CD4-positive, alpha-beta T cell treated with Interleukin-6 at 100 ng/mL for 8 hours (primary cell): ENCODE measurements at regions not wholly inside any gene's neighbourhood (a gene's known extent, or its start where the extent isn't known, plus 50 kb on each side); places are given as distances from the start of the nearest gene placed in this dataset.
"Not testable (repeated sequence)": the region's sequence is repeated elsewhere in the genome, so short reads cannot be mapped to it uniquely, and the experiment has no call there.

Source experiments
- DNase-seq: peaks from one replicate; pipeline ENCODE4 v3.0.0-alpha.2; 2020; ENCODE audit warnings: mixed read lengths, low spot score

- DNase-seq: no peak
Observed at GRCh38 chr3:30439451-30440053, 166.8 kb upstream of the TGFBR2 start.

GRCh38 chr3:30440147-30440604 lies 166.2 kb upstream of the TGFBR2 start:
- no peak for DNase-seq

GRCh38 chr3:30440880-30441279 lies 165.5 kb upstream of the TGFBR2 start:
- no peak for DNase-seq

- no peak for DNase-seq
Observed at GRCh38 chr3:30443756-30444673, 162.4 kb upstream of the TGFBR2 start.

- DNase-seq: no peak
Observed at GRCh38 chr3:30448450-30449289, 157.7 kb upstream of the TGFBR2 start.

- no peak for DNase-seq
Observed at GRCh38 chr3:30449290-30449632, 157.1 kb upstream of the TGFBR2 start.

- no peak for DNase-seq
Observed at GRCh38 chr3:30452446-30452845, 154.0 kb upstream of the TGFBR2 start.

GRCh38 chr3:30453360-30454039 lies 152.9 kb upstream of the TGFBR2 start:
- DNase-seq: no peak

- DNase-seq: no peak
Observed at GRCh38 chr3:30454636-30455035, 151.8 kb upstream of the TGFBR2 start.

GRCh38 chr3:30455112-30455511 lies 151.3 kb upstream of the TGFBR2 start:
- not testable (repeated sequence) for DNase-seq

- DNase-seq: no peak
Observed at GRCh38 chr3:30455840-30456239, 150.6 kb upstream of the TGFBR2 start.

- DNase-seq: no peak
Observed at GRCh38 chr3:30456264-30456663, 150.1 kb upstream of the TGFBR2 start.

- DNase-seq: no peak
Observed at GRCh38 chr3:30457081-30457480, 149.3 kb upstream of the TGFBR2 start.

GRCh38 chr3:30457726-30458125 lies 148.7 kb upstream of the TGFBR2 start:
- no peak for DNase-seq

- DNase-seq: no peak
Observed at GRCh38 chr3:30458376-30459171, 147.8 kb upstream of the TGFBR2 start.

GRCh38 chr3:30461311-30461710 lies 145.1 kb upstream of the TGFBR2 start:
- DNase-seq: no peak

- no peak for DNase-seq
Observed at GRCh38 chr3:30462721-30463470, 143.5 kb upstream of the TGFBR2 start.

- no peak for DNase-seq
Observed at GRCh38 chr3:30464381-30464780, 142.0 kb upstream of the TGFBR2 start.

- DNase-seq: no peak
Observed at GRCh38 chr3:30465454-30465853, 140.9 kb upstream of the TGFBR2 start.

GRCh38 chr3:30467596-30468238 lies 138.7 kb upstream of the TGFBR2 start:
- no peak for DNase-seq
